K562 (cell line): ENCODE measurements at regions not wholly inside any gene's neighbourhood (a gene's known extent, or its start where the extent isn't known, plus 50 kb on each side); places are given as distances from the start of the nearest gene placed in this dataset.

Source experiments
- ATAC-seq: fragments of 200-7000 bp; cut with Tn5 transposase; 3 replicates; pipeline ENCODE4 v1.9.1; 2020; ENCODE audit warnings: moderate library complexity
- BruUV-seq: library from RNA; stranded (reverse); fragments of 400-500 nt; replicated peaks from 2 replicates; lab custom pipeline; 2021; lab: Mats Ljungman, UMichigan
- CTCF ChIA-PET: fragments of 300-600 bp; formaldehyde crosslinking; extraction: SDS; loops from one replicate; lab custom pipeline; 2021; ENCODE audit warnings: low intra/inter-chr PET ratio; lab: Yijun Ruan, JAX
- POLR2A ChIA-PET: fragments of 300-600, 350-650 bp; sonication (Branson Sonifier 250); formaldehyde crosslinking; extraction: SDS; loops from one replicate; lab custom pipeline; 2021; ENCODE audit warnings: antibody characterized with exemption, inconsistent platforms; lab: Yijun Ruan, JAX
- DNase-seq, 4 experiments: peaks; one replicate each; pipeline versions ENCODE4 v3.0.0 to v3.0.0-alpha.2; 2011 to 2018; ENCODE audit warnings: low spot score in 3 of 4, mixed read lengths in 3 of 4; ENCODE audit errors: extremely low read depth in 1 of 4
- FAIRE-seq: peaks from 2 replicates; lab custom pipeline; 2011; peaks lifted over from hg19 to GRCh38; lab: Jason Lieb, UNC
- H2AFZ ChIP-seq: 2 replicates; pipeline ENCODE4 v1.6.0; 2011; ENCODE audit warnings: low read depth, low read length, control low read depth, inconsistent platforms
- H3K27ac ChIP-seq: fragments of 200-600 bp; 3 replicates; pipeline ENCODE4 v1.8.0; 2011; ENCODE audit warnings: low read depth, mild to moderate bottlenecking, control low read depth, inconsistent platforms, low read length, moderate library complexity, mixed read lengths; ENCODE audit errors: extremely low read depth
- H3K27me3 ChIP-seq, 2 experiments: fragments of 300-600 bp in 1 of 2; 2 replicates in 1 of 2; 3 replicates in 1 of 2; pipeline versions ENCODE4 v1.6.0 to v1.8.0; 2011; ENCODE audit warnings: inconsistent platforms in 2 of 2, low read length in 2 of 2, mild to moderate bottlenecking in 1 of 2, mixed read lengths in 1 of 2, moderate library complexity in 1 of 2; ENCODE audit not compliant: control insufficient read depth in 2 of 2, insufficient read depth in 2 of 2
- H3K36me3 ChIP-seq: fragments of 300-600 bp; 3 replicates; pipeline ENCODE4 v1.8.0; 2011; ENCODE audit warnings: mild to moderate bottlenecking, low read length, inconsistent platforms; ENCODE audit not compliant: control insufficient read depth, insufficient read depth
- H3K4me1 ChIP-seq, 2 experiments: fragments of 200-600 bp in 1 of 2; replicated peaks in 1 of 2; 2 replicates in 1 of 2; 3 replicates in 1 of 2; pipeline versions ENCODE4 v1.5.1 to v1.8.0; 2011; ENCODE audit warnings: inconsistent platforms in 2 of 2, low read length in 2 of 2, mild to moderate bottlenecking in 1 of 2, mixed read lengths in 1 of 2, moderate library complexity in 1 of 2; ENCODE audit not compliant: control insufficient read depth in 2 of 2, insufficient read depth in 2 of 2
- H3K4me2 ChIP-seq: 2 replicates; pipeline ENCODE4 v1.6.1; 2011; ENCODE audit warnings: low read length, control low read depth, inconsistent platforms, mixed read lengths; ENCODE audit not compliant: insufficient read depth
- H3K4me3 ChIP-seq: fragments of 200-600 bp; sonication (generic), shearing (Covaris generic); 2 replicates; pipeline ENCODE4 v1.5.1; 2016; ENCODE audit warnings: control low read depth, inconsistent platforms
- H3K79me2 ChIP-seq: fragments of 200-600 bp; 3 replicates; pipeline ENCODE4 v1.8.0; 2011; ENCODE audit warnings: low read length, inconsistent platforms; ENCODE audit not compliant: control insufficient read depth, insufficient read depth
- H3K9ac ChIP-seq, 2 experiments: 2 replicates each; pipeline versions ENCODE4 v1.6.0 to v1.6.1; 2011; ENCODE audit warnings: low read depth in 2 of 2, low read length in 2 of 2, control low read depth in 1 of 2, inconsistent platforms in 1 of 2, mild to moderate bottlenecking in 1 of 2, mixed read lengths in 1 of 2; ENCODE audit not compliant: insufficient read depth in 1 of 2
- H3K9me1 ChIP-seq: one replicate; pipeline ENCODE4 v1.6.0; 2011; ENCODE audit warnings: inconsistent platforms, mild to moderate bottlenecking, low read length, moderate library complexity; ENCODE audit not compliant: control insufficient read depth, insufficient read depth
- H3K9me3 ChIP-seq: replicated peaks from 2 replicates; pipeline ENCODE4 v1.5.1; 2011; ENCODE audit warnings: low read depth, low read length, inconsistent platforms; ENCODE audit not compliant: control insufficient read depth, insufficient read depth
- H4K20me1 ChIP-seq: replicated peaks from 2 replicates; pipeline ENCODE4 v1.6.1; 2011; ENCODE audit warnings: low read length, inconsistent platforms, mixed read lengths; ENCODE audit not compliant: control insufficient read depth, insufficient read depth
- ASH1L ChIP-seq: fragments of 450-650 bp; IDR thresholded peaks from 2 replicates; pipeline ENCODE4 v1.6.1; 2018; ENCODE audit warnings: borderline replicate concordance, mild to moderate bottlenecking, low read depth; ENCODE audit not compliant: partially characterized antibody
- HDAC2 ChIP-seq: fragments of 450-650 bp; IDR thresholded peaks from 2 replicates; pipeline ENCODE4 v1.6.1; 2016; ENCODE audit warnings: mild to moderate bottlenecking
- HNRNPLL ChIP-seq: fragments of 200-400 bp; formaldehyde crosslinking; IDR thresholded peaks from 2 replicates; pipeline ENCODE4 v1.6.1; 2017; ENCODE audit warnings: low read length, low read depth, mild to moderate bottlenecking; ENCODE audit not compliant: poor library complexity, severe bottlenecking
- HNRNPUL1 ChIP-seq: fragments of 200-400 bp; formaldehyde crosslinking; IDR thresholded peaks from 2 replicates; pipeline ENCODE4 v1.6.1; 2017; ENCODE audit warnings: low read length
- POLR2AphosphoS2 ChIP-seq: IDR thresholded peaks from 2 replicates; pipeline ENCODE4 v1.6.1; 2012; ENCODE audit warnings: low read length, improper control_type of control experiment
- PRPF4 ChIP-seq: fragments of 200-400 bp; formaldehyde crosslinking; IDR thresholded peaks from one replicate; pipeline ENCODE4 v1.6.1; 2017; ENCODE audit warnings: low read length, low read depth, mild to moderate bottlenecking; ENCODE audit not compliant: insufficient read depth, poor library complexity, severe bottlenecking
- RAD21 ChIP-seq, 2 experiments: fragments of 250-450 bp in 1 of 2; fragments of 450-650 bp in 1 of 2; sonication (Bioruptor Pico) in 1 of 2; formaldehyde crosslinking in 1 of 2; IDR thresholded peaks in 1 of 2; conservative IDR thresholded peaks in 1 of 2; 2 replicates each; pipeline versions ENCODE4 v1.4.0 to v1.8.0; 2020 to 2022; ENCODE audit warnings: mild to moderate bottlenecking in 2 of 2, moderate library complexity in 1 of 2
- RNF219 ChIP-seq: fragments of 250-450 bp; sonication (Bioruptor Pico); IDR thresholded peaks from 2 replicates; pipeline ENCODE4 v1.5.0; 2022; ENCODE audit warnings: mild to moderate bottlenecking
- WGBS: fragments of 100-300 bp; shearing (Covaris generic); methylation state at CpG from one replicate; pipeline ENCODE4 v1.1.6; 2016; ENCODE audit warnings: low coverage, mixed read lengths; ENCODE audit not compliant: insufficient coverage; ENCODE audit errors: missing lambda C conversion rate; 5-methylcytosine and 5-hydroxymethylcytosine counted together
- in situ Hi-C: fragments of 300-500 bp; cut with MboI; formaldehyde crosslinking; loops from 4 replicates; pipeline ENCODE4 v1.15.0; 2018; ENCODE audit warnings: inconsistent platforms, mixed read lengths
- intact Hi-C: fragments of 100-400 bp; cut with micrococcal nuclease; formaldehyde crosslinking; loops from 2 replicates; pipeline ENCODE4 v1.14.2; 2022
- TF ChIP-seq, protein P1 (sequence below): fragments of 250-450 bp; sonication (Bioruptor Pico); IDR thresholded peaks from 2 replicates; pipeline ENCODE4 v1.5.0; 2020; ENCODE audit warnings: mild to moderate bottlenecking

DNA sequence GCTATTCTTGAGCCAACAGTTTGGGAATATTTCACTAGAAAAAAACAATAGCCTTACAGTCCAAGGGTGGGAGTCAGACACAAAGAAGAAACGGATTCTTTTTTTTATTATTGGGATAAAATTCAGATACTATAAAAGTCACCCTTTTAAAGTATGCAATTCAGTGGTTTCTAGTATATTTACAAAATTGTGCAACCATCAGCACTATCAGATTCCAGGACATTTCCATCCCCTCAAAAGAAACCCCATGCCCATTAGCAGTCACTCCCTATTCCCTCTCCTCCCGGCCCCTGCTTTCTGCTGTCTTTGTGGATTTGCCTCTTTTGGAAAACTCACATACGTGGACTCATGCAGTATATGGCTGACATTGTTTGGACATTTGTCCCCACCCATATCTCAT, 134.4 kb downstream of the C16orf95 start (continued):
- no peak for TF ChIP-seq ASH1L
- no peak for TF ChIP-seq POLR2AphosphoS2
- no peak for TF ChIP-seq HDAC2
- no peak for TF ChIP-seq HNRNPLL
- TF ChIP-seq RNF219 (CRISPR knock-in tag), result no peak
- no peak for TF ChIP-seq PRPF4
- TF ChIP-seq, protein P1, sequence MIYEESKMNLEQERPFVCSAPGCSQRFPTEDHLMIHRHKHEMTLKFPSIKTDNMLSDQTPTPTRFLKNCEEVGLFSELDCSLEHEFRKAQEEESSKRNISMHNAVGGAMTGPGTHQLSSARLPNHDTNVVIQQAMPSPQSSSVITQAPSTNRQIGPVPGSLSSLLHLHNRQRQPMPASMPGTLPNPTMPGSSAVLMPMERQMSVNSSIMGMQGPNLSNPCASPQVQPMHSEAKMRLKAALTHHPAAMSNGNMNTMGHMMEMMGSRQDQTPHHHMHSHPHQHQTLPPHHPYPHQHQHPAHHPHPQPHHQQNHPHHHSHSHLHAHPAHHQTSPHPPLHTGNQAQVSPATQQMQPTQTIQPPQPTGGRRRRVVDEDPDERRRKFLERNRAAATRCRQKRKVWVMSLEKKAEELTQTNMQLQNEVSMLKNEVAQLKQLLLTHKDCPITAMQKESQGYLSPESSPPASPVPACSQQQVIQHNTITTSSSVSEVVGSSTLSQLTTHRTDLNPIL (CRISPR knock-in tag), result no peak
- TF ChIP-seq HNRNPUL1, result no peak
- TF ChIP-seq, all 486 proteins: peak for 0

- Histone ChIP-seq H3K36me3 (no peaks in the 10 kb centered on the region), H3K9me1 (no peaks in the 10 kb centered on the region), H4K20me1 (peaks cover 15% of the 10 kb centered on the region), H2AFZ (no peak overlapping the region), H3K4me3 (no peak overlapping the region), H3K9ac (no peak overlapping the region), H3K27ac (no peak overlapping the region), H3K9me3 (peaks cover 7% of the 10 kb centered on the region), H3K4me1 (peaks cover 0 to 3% of the 10 kb centered on the region in 2 experiments; a peak in 3 of 5 replicates), H3K4me2 (no peak overlapping the region)
- 2% methylated on average over 9 of the region's 10 CpGs for WGBS
- FAIRE-seq, result peak; percentile 23
- no peak for DNase-seq
- intact Hi-C loops, result no loop called here
- ChIA-PET CTCF (no interaction called here), POLR2A (no interaction called here)
- no TSS peak for BruUV-seq
- in situ Hi-C loops, result no loop called here
- ATAC-seq, result no peak
- no peak for TF ChIP-seq RAD21 (CRISPR knock-in tag; conservative IDR thresholded peaks at IDR 0.05 in 1 of 2, IDR thresholded peaks at IDR 0.05 in 1 of 2)
- TF ChIP-seq, all 486 proteins: peak for 0
- Histone ChIP-seq H3K27me3 (peaks cover 10 to 55% of the 10 kb centered on the region in 2 experiments; a peak in 4 of 5 replicates), H3K79me2 (no peaks in the 10 kb centered on the region)
These were observed 133.5 kb downstream of the C16orf95 start for GRCh38 chr16:87183647-87184046.
